Panc1 (cell line): ENCODE measurements at regions not wholly inside any gene's neighbourhood (a gene's known extent, or its start where the extent isn't known, plus 50 kb on each side); places are given as distances from the start of the nearest gene placed in this dataset.

ENCODE experiments used
- ATAC-seq: fragments of 200-7000 bp; cut with Tn5 transposase; 2 replicates; pipeline ENCODE4 v1.9.1; 2020; ENCODE audit warnings: mild to moderate bottlenecking, moderate library complexity
- BruUV-seq: library from RNA; stranded (reverse); fragments of 400-500 nt; replicated peaks from 2 replicates; lab custom pipeline; 2021; lab: Mats Ljungman, UMichigan
- CTCF ChIA-PET: fragments of 300-600 bp; sonication (Branson Sonifier 250); formaldehyde crosslinking; loops from one replicate; lab custom pipeline; 2022; ENCODE audit warnings: antibody characterized with exemption; lab: Charles Lee
- POLR2A ChIA-PET: fragments of 300-600 bp; sonication (Branson Sonifier 250); formaldehyde crosslinking; loops from one replicate; lab custom pipeline; 2022; ENCODE audit warnings: antibody characterized with exemption; lab: Charles Lee
- DNase-seq: peaks from one replicate; pipeline ENCODE4 v3.0.0-alpha.2; 2010; ENCODE audit warnings: low read depth, low spot score
- H3K27ac ChIP-seq: 2 replicates; pipeline ENCODE4 v1.5.1; 2011; ENCODE audit warnings: mild to moderate bottlenecking, low read length, inconsistent platforms
- H3K27me3 ChIP-seq: fragments of 200-500 bp; sonication (Bioruptor generic); 2 replicates; pipeline ENCODE4 v1.6.0; 2014; ENCODE audit warnings: low read length, inconsistent platforms; ENCODE audit not compliant: control insufficient read depth, insufficient read depth
- H3K36me3 ChIP-seq: fragments of 200-500 bp; sonication (Bioruptor generic); 2 replicates; pipeline ENCODE4 v1.5.1; 2014; ENCODE audit warnings: inconsistent platforms, mild to moderate bottlenecking, low read length, moderate library complexity; ENCODE audit not compliant: control insufficient read depth, insufficient read depth
- H3K4me1 ChIP-seq: 2 replicates; pipeline ENCODE4 v1.5.1; 2011; ENCODE audit warnings: inconsistent platforms, mild to moderate bottlenecking, low read length, moderate library complexity; ENCODE audit not compliant: control insufficient read depth, insufficient read depth
- H3K4me3 ChIP-seq, 2 experiments: 2 replicates each; pipeline ENCODE4 v1.5.1; 2011 to 2012; ENCODE audit warnings: low read depth in 2 of 2, low read length in 2 of 2, mild to moderate bottlenecking in 2 of 2, inconsistent platforms in 1 of 2, moderate library complexity in 1 of 2
- H3K9me3 ChIP-seq: fragments of 200-500 bp; sonication (Bioruptor generic); 2 replicates; pipeline ENCODE4 v1.5.1; 2014; ENCODE audit warnings: low read depth, mild to moderate bottlenecking, inconsistent platforms, low read length, moderate library complexity; ENCODE audit not compliant: control insufficient read depth, insufficient read depth
- POLR2AphosphoS5 ChIP-seq: IDR thresholded peaks from 2 replicates; pipeline ENCODE4 v1.6.1; 2012; ENCODE audit warnings: mild to moderate bottlenecking, low read depth, low read length, moderate library complexity
- SIN3A ChIP-seq: IDR thresholded peaks from 2 replicates; pipeline ENCODE4 v1.6.1; 2012; ENCODE audit warnings: low read depth, mild to moderate bottlenecking, low read length, moderate library complexity, borderline replicate concordance; ENCODE audit not compliant: insufficient read depth
- TCF7L2 ChIP-seq: IDR thresholded peaks from 2 replicates; pipeline ENCODE4 v1.6.1; 2011; ENCODE audit warnings: mild to moderate bottlenecking, low read depth, low read length, inconsistent platforms
- in situ Hi-C: cut with HindIII; loops from 2 replicates; pipeline ENCODE4 v1.10.0; 2016; ENCODE audit warnings: low sequenced_read_pairs, low pct_unique_long_range_greater_than_20kb
- intact Hi-C: fragments of 100-400 bp; cut with micrococcal nuclease; formaldehyde crosslinking; loops from one replicate; pipeline ENCODE4 v1.10.0; 2022; ENCODE audit not compliant: unreplicated experiment
- TF ChIP-seq, protein P1 (sequence below): fragments of 450-650 bp; IDR thresholded peaks from 2 replicates; pipeline ENCODE4 v1.5.1; 2017; ENCODE audit warnings: mild to moderate bottlenecking
- TF ChIP-seq, protein P2 (sequence below), 2 experiments: IDR thresholded peaks; 2 replicates each; pipeline ENCODE4 v1.6.1; 2011 to 2012; ENCODE audit warnings: low read depth in 2 of 2, control low read depth in 1 of 2, low read length in 1 of 2, mild to moderate bottlenecking in 1 of 2, moderate library complexity in 1 of 2; ENCODE audit not compliant: insufficient read depth in 1 of 2

DNA sequence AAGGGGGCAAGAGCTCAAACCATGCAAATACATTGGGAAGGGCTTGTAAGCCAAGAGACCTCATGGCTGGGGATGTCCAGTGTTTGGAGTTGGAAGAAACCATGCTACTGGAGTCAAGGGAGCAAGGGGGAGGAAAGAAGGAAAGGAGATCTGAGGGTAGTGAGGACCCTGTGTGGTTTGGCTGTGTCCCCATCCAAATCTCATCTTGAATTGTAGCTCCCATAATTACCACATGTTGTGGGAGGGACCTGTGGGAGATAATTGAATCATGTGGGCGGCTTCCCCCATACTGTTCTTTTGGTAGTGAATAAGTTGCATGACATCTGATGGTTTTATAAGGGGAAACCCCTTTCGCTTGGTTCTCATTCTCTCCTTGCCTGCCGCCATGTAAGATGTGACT, 56.5 kb upstream of the ADRB1 start:
- Histone ChIP-seq H3K4me1 (no peaks in the 10 kb centered on the region), H3K36me3 (no peaks in the 10 kb centered on the region), H3K27ac (no peak overlapping the region), H3K9me3 (no peaks in the 10 kb centered on the region), H3K4me3 (no peak overlapping the region), H3K27me3 (no peaks in the 10 kb centered on the region)
- ChIA-PET CTCF (no interaction called here), POLR2A (no interaction called here)
- TF ChIP-seq TCF7L2: no peak
- intact Hi-C loops: no loop called here
- DNase-seq (no peak), ATAC-seq (no peak)
- in situ Hi-C loops: no loop called here
- no TSS peak for BruUV-seq

DNA sequence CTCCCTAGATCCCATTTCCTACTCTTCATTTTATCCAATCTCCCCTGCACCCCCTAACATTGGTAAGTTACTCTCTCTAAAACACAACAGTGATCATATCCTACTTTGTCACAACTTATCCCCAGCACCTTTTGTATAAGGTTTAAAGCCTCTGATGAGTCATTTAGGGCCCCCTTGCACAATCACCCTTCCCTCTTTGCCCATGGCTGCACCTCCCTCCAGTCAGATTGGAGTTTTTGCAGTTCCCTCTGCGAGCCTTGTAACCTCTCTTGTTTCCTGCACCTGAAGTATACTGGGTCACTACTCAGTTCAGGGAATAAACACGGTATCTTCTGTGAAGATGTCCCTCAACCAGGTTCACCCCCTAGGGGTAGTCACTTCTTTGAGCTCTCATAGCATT, 55.9 kb upstream of the ADRB1 start:
- Histone ChIP-seq H3K4me1 (peaks cover 3% of the 10 kb centered on the region; the same call in 1 of the 2 replicates), H3K27me3 (no peaks in the 10 kb centered on the region), H3K36me3 (no peaks in the 10 kb centered on the region), H3K27ac (no peak overlapping the region), H3K9me3 (no peaks in the 10 kb centered on the region), H3K4me3 (no peak overlapping the region)
- in situ Hi-C loops (no loop called here), intact Hi-C loops (no loop called here)
- POLR2A ChIA-PET: no interaction called here
- BruUV-seq: no TSS peak
- TF ChIP-seq, protein P1, sequence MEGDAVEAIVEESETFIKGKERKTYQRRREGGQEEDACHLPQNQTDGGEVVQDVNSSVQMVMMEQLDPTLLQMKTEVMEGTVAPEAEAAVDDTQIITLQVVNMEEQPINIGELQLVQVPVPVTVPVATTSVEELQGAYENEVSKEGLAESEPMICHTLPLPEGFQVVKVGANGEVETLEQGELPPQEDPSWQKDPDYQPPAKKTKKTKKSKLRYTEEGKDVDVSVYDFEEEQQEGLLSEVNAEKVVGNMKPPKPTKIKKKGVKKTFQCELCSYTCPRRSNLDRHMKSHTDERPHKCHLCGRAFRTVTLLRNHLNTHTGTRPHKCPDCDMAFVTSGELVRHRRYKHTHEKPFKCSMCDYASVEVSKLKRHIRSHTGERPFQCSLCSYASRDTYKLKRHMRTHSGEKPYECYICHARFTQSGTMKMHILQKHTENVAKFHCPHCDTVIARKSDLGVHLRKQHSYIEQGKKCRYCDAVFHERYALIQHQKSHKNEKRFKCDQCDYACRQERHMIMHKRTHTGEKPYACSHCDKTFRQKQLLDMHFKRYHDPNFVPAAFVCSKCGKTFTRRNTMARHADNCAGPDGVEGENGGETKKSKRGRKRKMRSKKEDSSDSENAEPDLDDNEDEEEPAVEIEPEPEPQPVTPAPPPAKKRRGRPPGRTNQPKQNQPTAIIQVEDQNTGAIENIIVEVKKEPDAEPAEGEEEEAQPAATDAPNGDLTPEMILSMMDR: no peak
- TF ChIP-seq POLR2AphosphoS5 (no peak), TCF7L2 (no peak), SIN3A (no peak)
- TF ChIP-seq, protein P2, sequence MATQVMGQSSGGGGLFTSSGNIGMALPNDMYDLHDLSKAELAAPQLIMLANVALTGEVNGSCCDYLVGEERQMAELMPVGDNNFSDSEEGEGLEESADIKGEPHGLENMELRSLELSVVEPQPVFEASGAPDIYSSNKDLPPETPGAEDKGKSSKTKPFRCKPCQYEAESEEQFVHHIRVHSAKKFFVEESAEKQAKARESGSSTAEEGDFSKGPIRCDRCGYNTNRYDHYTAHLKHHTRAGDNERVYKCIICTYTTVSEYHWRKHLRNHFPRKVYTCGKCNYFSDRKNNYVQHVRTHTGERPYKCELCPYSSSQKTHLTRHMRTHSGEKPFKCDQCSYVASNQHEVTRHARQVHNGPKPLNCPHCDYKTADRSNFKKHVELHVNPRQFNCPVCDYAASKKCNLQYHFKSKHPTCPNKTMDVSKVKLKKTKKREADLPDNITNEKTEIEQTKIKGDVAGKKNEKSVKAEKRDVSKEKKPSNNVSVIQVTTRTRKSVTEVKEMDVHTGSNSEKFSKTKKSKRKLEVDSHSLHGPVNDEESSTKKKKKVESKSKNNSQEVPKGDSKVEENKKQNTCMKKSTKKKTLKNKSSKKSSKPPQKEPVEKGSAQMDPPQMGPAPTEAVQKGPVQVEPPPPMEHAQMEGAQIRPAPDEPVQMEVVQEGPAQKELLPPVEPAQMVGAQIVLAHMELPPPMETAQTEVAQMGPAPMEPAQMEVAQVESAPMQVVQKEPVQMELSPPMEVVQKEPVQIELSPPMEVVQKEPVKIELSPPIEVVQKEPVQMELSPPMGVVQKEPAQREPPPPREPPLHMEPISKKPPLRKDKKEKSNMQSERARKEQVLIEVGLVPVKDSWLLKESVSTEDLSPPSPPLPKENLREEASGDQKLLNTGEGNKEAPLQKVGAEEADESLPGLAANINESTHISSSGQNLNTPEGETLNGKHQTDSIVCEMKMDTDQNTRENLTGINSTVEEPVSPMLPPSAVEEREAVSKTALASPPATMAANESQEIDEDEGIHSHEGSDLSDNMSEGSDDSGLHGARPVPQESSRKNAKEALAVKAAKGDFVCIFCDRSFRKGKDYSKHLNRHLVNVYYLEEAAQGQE (IDR thresholded peaks at IDR 0.05; ENCODE audit: insufficient read depth in 1 of 2, low read depth in 2 of 2, low read length in 1 of 2): no peak
- CTCF ChIA-PET: no interaction called here
- ATAC-seq (no peak), DNase-seq (no peak)

DNA sequence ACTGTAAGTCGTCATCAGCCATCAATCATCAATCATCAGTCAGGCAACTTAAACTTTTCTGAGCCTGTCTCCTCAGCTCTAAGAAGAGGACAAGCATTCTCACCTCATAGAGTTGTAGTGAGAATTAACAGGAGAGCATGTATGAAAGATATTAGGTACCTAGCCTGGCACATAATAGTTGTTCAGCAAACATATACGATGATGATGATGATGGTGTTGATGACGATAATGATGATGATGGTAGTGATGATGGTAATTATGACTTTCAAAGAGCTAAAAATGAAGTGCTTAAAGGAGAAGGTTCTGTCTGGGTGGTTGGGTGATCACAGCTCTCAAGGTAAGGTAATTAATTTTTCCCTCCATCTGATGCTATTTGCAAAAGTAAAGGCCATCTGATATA, 55.1 kb upstream of the ADRB1 start:
- no TSS peak for BruUV-seq

More for the DNA sequence above, 55.1 kb upstream of the ADRB1 start:
- no peaks in the 10 kb centered on the region for H3K27me3 ChIP-seq
- ATAC-seq: no peak
- in situ Hi-C loops: no loop called here
- H3K9me3 ChIP-seq: no peaks in the 10 kb centered on the region
- H3K36me3 ChIP-seq: no peaks in the 10 kb centered on the region
- ChIA-PET CTCF (no interaction called here), POLR2A (interaction anchor here (0.6 kb wide), 1 partner anchor 666 kb away, joined by 3 read pairs; no protein-coding TSS in a partner anchor)
- H3K4me1 ChIP-seq: peaks cover 3% of the 10 kb centered on the region; the same call in 1 of the 2 replicates
- no peak overlapping the region for H3K4me3 ChIP-seq
- intact Hi-C loops: no loop called here
- H3K27ac ChIP-seq: no peak overlapping the region
- no peak for DNase-seq
- TF ChIP-seq POLR2AphosphoS5 (no peak), SIN3A (no peak), TCF7L2 (no peak)
- TF ChIP-seq, protein P2 (IDR thresholded peaks at IDR 0.05; ENCODE audit: insufficient read depth in 1 of 2, low read depth in 2 of 2, low read length in 1 of 2): no peak
- TF ChIP-seq, protein P1: no peak
